ENCODE measurements at regions not wholly inside any gene's neighbourhood (a gene's known extent, or its start where the extent isn't known, plus 50 kb on each side); places are given as distances from the start of the nearest gene placed in this dataset.

GRCh38 chr12:20175704-20176388 is 192.5 kb upstream of the PDE3A start:
- H3K9ac ChIP-seq = no peak overlapping the region
- H3K4me2 ChIP-seq (ENCODE audit: low read length) = no peak overlapping the region
- no peak overlapping the region for H2AFZ ChIP-seq
- H3K4me1 ChIP-seq = no peaks in the 10 kb centered on the region
- no peaks in the 10 kb centered on the region for H3K9me3 ChIP-seq (ENCODE audit: control insufficient read depth, low read length)
- no peaks in the 10 kb centered on the region for H3K79me2 ChIP-seq
- H3K36me3 ChIP-seq (ENCODE audit: control insufficient read depth, insufficient read depth, low read length) = no peaks in the 10 kb centered on the region
- TF ChIP-seq, protein P1, sequence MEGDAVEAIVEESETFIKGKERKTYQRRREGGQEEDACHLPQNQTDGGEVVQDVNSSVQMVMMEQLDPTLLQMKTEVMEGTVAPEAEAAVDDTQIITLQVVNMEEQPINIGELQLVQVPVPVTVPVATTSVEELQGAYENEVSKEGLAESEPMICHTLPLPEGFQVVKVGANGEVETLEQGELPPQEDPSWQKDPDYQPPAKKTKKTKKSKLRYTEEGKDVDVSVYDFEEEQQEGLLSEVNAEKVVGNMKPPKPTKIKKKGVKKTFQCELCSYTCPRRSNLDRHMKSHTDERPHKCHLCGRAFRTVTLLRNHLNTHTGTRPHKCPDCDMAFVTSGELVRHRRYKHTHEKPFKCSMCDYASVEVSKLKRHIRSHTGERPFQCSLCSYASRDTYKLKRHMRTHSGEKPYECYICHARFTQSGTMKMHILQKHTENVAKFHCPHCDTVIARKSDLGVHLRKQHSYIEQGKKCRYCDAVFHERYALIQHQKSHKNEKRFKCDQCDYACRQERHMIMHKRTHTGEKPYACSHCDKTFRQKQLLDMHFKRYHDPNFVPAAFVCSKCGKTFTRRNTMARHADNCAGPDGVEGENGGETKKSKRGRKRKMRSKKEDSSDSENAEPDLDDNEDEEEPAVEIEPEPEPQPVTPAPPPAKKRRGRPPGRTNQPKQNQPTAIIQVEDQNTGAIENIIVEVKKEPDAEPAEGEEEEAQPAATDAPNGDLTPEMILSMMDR (IDR thresholded peaks at IDR 0.05) = no peak
- H3K4me3 ChIP-seq (ENCODE audit: low read depth, low read length) = no peak overlapping the region
- no peak overlapping the region for H3K27ac ChIP-seq
- H3K27me3 ChIP-seq (ENCODE audit: control insufficient read depth, insufficient read depth, low read length) = no peaks in the 10 kb centered on the region

DNA sequence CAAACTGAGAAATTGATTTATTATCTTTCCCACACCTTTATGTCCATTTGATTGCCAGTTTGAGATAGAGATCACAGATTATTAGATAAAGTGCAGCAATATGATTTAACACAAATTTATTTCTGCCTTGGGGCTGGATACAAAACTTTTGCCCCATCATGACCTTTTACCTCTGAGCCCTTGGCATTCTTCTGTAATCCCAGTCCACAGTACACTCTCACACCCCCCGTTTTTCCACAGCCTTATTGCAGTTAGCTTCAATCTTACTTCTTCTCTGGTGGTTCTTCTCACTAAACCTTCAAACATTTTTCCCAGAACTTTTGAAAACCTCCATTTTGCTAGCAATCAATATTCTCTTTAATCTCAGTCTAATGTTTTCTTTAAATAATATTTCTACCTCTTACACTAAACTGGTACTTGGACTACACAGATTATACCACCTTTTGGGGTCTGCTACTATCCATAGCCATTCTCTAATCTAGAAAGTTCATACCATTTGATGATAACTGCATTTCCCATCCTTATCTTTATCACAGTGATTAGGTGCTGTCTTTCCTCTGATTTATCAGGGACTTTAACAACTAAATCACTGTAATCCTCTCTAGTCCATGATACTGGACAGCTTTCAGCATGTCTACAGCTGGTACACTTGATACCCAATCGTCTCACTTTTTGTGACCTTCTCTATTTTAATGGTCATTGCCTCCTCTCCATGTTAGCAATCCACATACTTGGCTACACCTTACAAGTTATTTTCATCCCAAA is 186.7 kb upstream of the PDE3A start:
- H3K27me3 ChIP-seq (ENCODE audit: control insufficient read depth, insufficient read depth, low read length) = no peaks in the 10 kb centered on the region
- TF ChIP-seq, protein P1 (IDR thresholded peaks at IDR 0.05) = no peak
- H3K79me2 ChIP-seq = no peaks in the 10 kb centered on the region
- no peaks in the 10 kb centered on the region for H3K36me3 ChIP-seq (ENCODE audit: control insufficient read depth, insufficient read depth, low read length)
- H3K4me2 ChIP-seq (ENCODE audit: low read length) = no peak overlapping the region
- no peaks in the 10 kb centered on the region for H3K9me3 ChIP-seq (ENCODE audit: control insufficient read depth, low read length)
- no peaks in the 10 kb centered on the region for H3K4me1 ChIP-seq
- no peak overlapping the region for H2AFZ ChIP-seq
- no peak overlapping the region for H3K4me3 ChIP-seq (ENCODE audit: low read depth, low read length)
- H3K9ac ChIP-seq = no peak overlapping the region
- H3K27ac ChIP-seq = no peak overlapping the region

- Histone ChIP-seq H3K27ac (no peak overlapping the region), H3K9me3 (ENCODE audit: control insufficient read depth, low read length) (no peaks in the 10 kb centered on the region), H3K4me2 (ENCODE audit: low read length) (no peak overlapping the region), H3K79me2 (no peaks in the 10 kb centered on the region), H3K9ac (no peak overlapping the region), H2AFZ (no peak overlapping the region), H3K27me3 (ENCODE audit: control insufficient read depth, insufficient read depth, low read length) (no peaks in the 10 kb centered on the region), H3K4me3 (ENCODE audit: low read depth, low read length) (no peak overlapping the region), H3K36me3 (ENCODE audit: control insufficient read depth, insufficient read depth, low read length) (no peaks in the 10 kb centered on the region), H3K4me1 (no peaks in the 10 kb centered on the region)
- TF ChIP-seq, protein P1 (IDR thresholded peaks at IDR 0.05) = no peak
These were observed 184.8 kb upstream of the PDE3A start for GRCh38 chr12:20183563-20183962.

GRCh38 chr12:20184514-20184913 is 183.8 kb upstream of the PDE3A start:
- Histone ChIP-seq H3K4me3 (ENCODE audit: low read depth, low read length) (no peak overlapping the region), H3K4me1 (no peaks in the 10 kb centered on the region), H3K9ac (no peak overlapping the region), H3K36me3 (ENCODE audit: control insufficient read depth, insufficient read depth, low read length) (no peaks in the 10 kb centered on the region), H3K79me2 (no peaks in the 10 kb centered on the region), H3K27ac (no peak overlapping the region), H3K27me3 (ENCODE audit: control insufficient read depth, insufficient read depth, low read length) (no peaks in the 10 kb centered on the region), H3K9me3 (ENCODE audit: control insufficient read depth, low read length) (no peaks in the 10 kb centered on the region), H2AFZ (no peak overlapping the region), H3K4me2 (ENCODE audit: low read length) (no peak overlapping the region)
- TF ChIP-seq, protein P1 (IDR thresholded peaks at IDR 0.05) = no peak

Measured in parathyroid adenoma (tissue), 2 donors.